Thoracic aorta (tissue), 2 donors: ENCODE measurements at regions not wholly inside any gene's neighbourhood (a gene's known extent, or its start where the extent isn't known, plus 50 kb on each side); places are given as distances from the start of the nearest gene placed in this dataset.

ENCODE experiments used
- ATAC-seq: fragments of 150-250 bp; one replicate; pipeline ENCODE4 v1.8.0; 2017; ENCODE audit warnings: low read depth; ENCODE audit not compliant: insufficient number of reproducible peaks, low FRiP score
- DNase-seq: peaks from one replicate; pipeline ENCODE4 v3.0.0-alpha.2; 2020; ENCODE audit warnings: low spot score
- H3K27ac ChIP-seq, 2 donors: fragments of 200-600 bp; sonication (generic); 1 replicate in 1 of 2; 2 replicates in 1 of 2; pipeline ENCODE4 v1.5.1; 2016; ENCODE audit warnings: mild to moderate bottlenecking in 2 of 2, moderate library complexity in 2 of 2
- H3K27me3 ChIP-seq: fragments of 200-600 bp; sonication (generic); replicated peaks from 2 replicates; pipeline ENCODE4 v1.6.0; 2016; ENCODE audit warnings: mild to moderate bottlenecking; ENCODE audit not compliant: insufficient read depth
- H3K36me3 ChIP-seq: fragments of 200-600 bp; sonication (generic); one replicate; pipeline ENCODE4 v1.5.1; 2016
- H3K4me1 ChIP-seq, 2 donors: fragments of 200-600 bp; sonication (generic); 1 replicate in 1 of 2; 2 replicates in 1 of 2; pipeline versions ENCODE4 v1.5.1 to v1.6.0; 2016; ENCODE audit warnings: low read depth in 2 of 2, mild to moderate bottlenecking in 1 of 2; ENCODE audit not compliant: control insufficient read depth in 1 of 2
- H3K4me3 ChIP-seq: fragments of 200-600 bp; sonication (generic); 2 replicates; pipeline ENCODE4 v1.5.1; 2016; ENCODE audit warnings: mild to moderate bottlenecking
- H3K9me3 ChIP-seq: fragments of 200-600 bp; sonication (generic); 2 replicates; pipeline ENCODE4 v1.5.1; 2016
- CTCF ChIP-seq: fragments of 200-600 bp; sonication (generic); IDR thresholded peaks from one replicate; pipeline ENCODE4 v1.5.1; 2019; ENCODE audit warnings: antibody characterized with exemption

GRCh38 chr16:79328402-79329165 lies 272.0 kb downstream of the MAF start:
- ATAC-seq (no peak), DNase-seq (no peak)
- H3K36me3 ChIP-seq, result no peaks in the 10 kb centered on the region
- H3K4me1 ChIP-seq, result peaks cover 5% of the 10 kb centered on the region in 2 donors
- H3K27me3 ChIP-seq, result no peaks in the 10 kb centered on the region
- H3K27ac ChIP-seq, result no peak overlapping the region
- TF ChIP-seq CTCF, result no peak
- H3K4me3 ChIP-seq, result no peak overlapping the region
- no peaks in the 10 kb centered on the region for H3K9me3 ChIP-seq

- Histone ChIP-seq H3K27me3 (no peaks in the 10 kb centered on the region), H3K9me3 (no peaks in the 10 kb centered on the region), H3K36me3 (no peaks in the 10 kb centered on the region), H3K4me3 (no peak overlapping the region), H3K4me1 (peaks cover 5% of the 10 kb centered on the region in 2 donors), H3K27ac (no peak overlapping the region)
- ATAC-seq (no peak), DNase-seq (no peak)
- no peak for TF ChIP-seq CTCF
Measured at GRCh38 chr16:79327836-79328235, 272.7 kb downstream of the MAF start.

GRCh38 chr16:79326549-79326948 lies 274.0 kb downstream of the MAF start:
- Histone ChIP-seq H3K27me3 (no peaks in the 10 kb centered on the region), H3K36me3 (no peaks in the 10 kb centered on the region), H3K9me3 (no peaks in the 10 kb centered on the region), H3K4me3 (no peak overlapping the region), H3K27ac (no peak overlapping the region), H3K4me1 (peaks cover 5% of the 10 kb centered on the region in 2 donors)
- ATAC-seq, result no peak
- DNase-seq, result no peak
- TF ChIP-seq CTCF, result no peak

GRCh38 chr16:79325226-79325945 lies 275.2 kb downstream of the MAF start:
- H3K27me3 ChIP-seq, result no peaks in the 10 kb centered on the region
- no peaks in the 10 kb centered on the region for H3K9me3 ChIP-seq
- ATAC-seq (no peak), DNase-seq (no peak)
- H3K36me3 ChIP-seq, result no peaks in the 10 kb centered on the region
- no peak overlapping the region for H3K4me3 ChIP-seq
- TF ChIP-seq CTCF, result no peak
- no peak overlapping the region for H3K27ac ChIP-seq
- peaks cover 5% of the 10 kb centered on the region in 2 donors for H3K4me1 ChIP-seq

- no peak for ATAC-seq
- H3K27me3 ChIP-seq, result no peaks in the 10 kb centered on the region
Measured at GRCh38 chr16:79320956-79321355, 279.6 kb downstream of the MAF start.

More at GRCh38 chr16:79320956-79321355, 279.6 kb downstream of the MAF start:
- H3K4me3 ChIP-seq, result no peak overlapping the region
- no peak overlapping the region for H3K27ac ChIP-seq
- no peaks in the 10 kb centered on the region for H3K9me3 ChIP-seq
- TF ChIP-seq CTCF, result no peak
- DNase-seq, result no peak
- H3K4me1 ChIP-seq, result no peaks in the 10 kb centered on the region
- no peaks in the 10 kb centered on the region for H3K36me3 ChIP-seq
